Suprapubic skin (tissue), 4 donors: ENCODE measurements at regions not wholly inside any gene's neighbourhood (a gene's known extent, or its start where the extent isn't known, plus 50 kb on each side); places are given as distances from the start of the nearest gene placed in this dataset.

Experiments used
- DNase-seq, 2 donors: peaks; one replicate each; pipeline ENCODE4 v3.0.0-alpha.2; 2019; ENCODE audit warnings: low spot score in 2 of 2
- H3K27ac ChIP-seq: fragments of 200-600 bp; sonication (generic); one replicate; pipeline ENCODE4 v1.5.1; 2019
- H3K27me3 ChIP-seq: fragments of 200-600 bp; sonication (generic); one replicate; pipeline ENCODE4 v1.5.1; 2019
- H3K36me3 ChIP-seq: fragments of 200-600 bp; sonication (generic); one replicate; pipeline ENCODE4 v1.5.1; 2019
- H3K4me1 ChIP-seq: fragments of 200-600 bp; sonication (generic); one replicate; pipeline ENCODE4 v1.5.1; 2019
- H3K4me3 ChIP-seq: fragments of 200-600 bp; sonication (generic); one replicate; pipeline ENCODE4 v1.5.1; 2019; ENCODE audit warnings: mild to moderate bottlenecking
- H3K9me3 ChIP-seq: fragments of 200-600 bp; sonication (generic); one replicate; pipeline ENCODE4 v1.5.1; 2019
- EP300 ChIP-seq: sonication (generic); formaldehyde crosslinking; IDR thresholded peaks from one replicate; pipeline ENCODE4 v1.6.1; 2017; ENCODE audit warnings: antibody characterized with exemption
- POLR2A ChIP-seq, 2 donors: fragments of 450-650 bp; IDR thresholded peaks; one replicate each; pipeline ENCODE4 v1.6.1; 2017; ENCODE audit warnings: antibody characterized with exemption in 2 of 2, mild to moderate bottlenecking in 2 of 2, moderate library complexity in 2 of 2
- POLR2AphosphoS5 ChIP-seq, 3 donors: sonication (generic); formaldehyde crosslinking; IDR thresholded peaks; one replicate each; pipeline ENCODE4 v1.6.1; 2017; ENCODE audit warnings: antibody characterized with exemption in 3 of 3
- WGBS: methylation state at CpG from one replicate; pipeline ENCODE4 v1.1.5; 2018; 5-methylcytosine and 5-hydroxymethylcytosine counted together
- TF ChIP-seq, protein P1 (sequence below), 2 donors: fragments of 200-600 bp in 1 of 2; fragments of 450-650 bp in 1 of 2; sonication (generic) in 1 of 2; IDR thresholded peaks; one replicate each; pipeline ENCODE4 v1.5.1; 2016 to 2019; ENCODE audit warnings: antibody characterized with exemption in 2 of 2, mild to moderate bottlenecking in 1 of 2, moderate library complexity in 1 of 2

DNA sequence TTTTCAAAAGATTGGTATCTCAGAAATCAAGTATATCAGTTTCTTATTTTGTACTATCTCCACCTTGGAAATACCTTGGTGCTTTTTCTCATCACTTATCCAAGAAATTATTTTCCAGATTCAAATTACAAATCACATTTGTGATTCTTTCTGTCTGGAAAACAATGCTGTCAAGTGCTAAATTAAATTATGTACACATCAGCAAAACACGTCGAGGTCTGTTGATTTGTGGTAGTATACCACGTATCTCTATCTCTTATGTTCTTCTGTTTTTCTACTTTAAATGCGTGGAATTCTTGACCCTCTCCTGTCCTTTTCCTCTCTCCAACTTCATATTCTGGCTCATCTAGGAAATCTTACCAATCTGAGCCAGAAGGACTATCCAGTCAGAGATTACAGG is 214.5 kb downstream of the PTN start:
- no peak overlapping the region for H3K27ac ChIP-seq
- H3K4me1 ChIP-seq: no peaks in the 10 kb centered on the region
- peaks cover 5% of the 10 kb centered on the region for H3K9me3 ChIP-seq
- 71% methylated on average over 4 of the region's 4 CpGs for WGBS
- no peak for DNase-seq
- no peak for TF ChIP-seq POLR2A (IDR thresholded peaks at IDR 0.05)
- TF ChIP-seq, protein P1, sequence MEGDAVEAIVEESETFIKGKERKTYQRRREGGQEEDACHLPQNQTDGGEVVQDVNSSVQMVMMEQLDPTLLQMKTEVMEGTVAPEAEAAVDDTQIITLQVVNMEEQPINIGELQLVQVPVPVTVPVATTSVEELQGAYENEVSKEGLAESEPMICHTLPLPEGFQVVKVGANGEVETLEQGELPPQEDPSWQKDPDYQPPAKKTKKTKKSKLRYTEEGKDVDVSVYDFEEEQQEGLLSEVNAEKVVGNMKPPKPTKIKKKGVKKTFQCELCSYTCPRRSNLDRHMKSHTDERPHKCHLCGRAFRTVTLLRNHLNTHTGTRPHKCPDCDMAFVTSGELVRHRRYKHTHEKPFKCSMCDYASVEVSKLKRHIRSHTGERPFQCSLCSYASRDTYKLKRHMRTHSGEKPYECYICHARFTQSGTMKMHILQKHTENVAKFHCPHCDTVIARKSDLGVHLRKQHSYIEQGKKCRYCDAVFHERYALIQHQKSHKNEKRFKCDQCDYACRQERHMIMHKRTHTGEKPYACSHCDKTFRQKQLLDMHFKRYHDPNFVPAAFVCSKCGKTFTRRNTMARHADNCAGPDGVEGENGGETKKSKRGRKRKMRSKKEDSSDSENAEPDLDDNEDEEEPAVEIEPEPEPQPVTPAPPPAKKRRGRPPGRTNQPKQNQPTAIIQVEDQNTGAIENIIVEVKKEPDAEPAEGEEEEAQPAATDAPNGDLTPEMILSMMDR (IDR thresholded peaks at IDR 0.05): no peak
- no peak for TF ChIP-seq POLR2AphosphoS5 (IDR thresholded peaks at IDR 0.05)
- TF ChIP-seq EP300: no peak
- no peak overlapping the region for H3K4me3 ChIP-seq
- H3K27me3 ChIP-seq: no peaks in the 10 kb centered on the region
- H3K36me3 ChIP-seq: no peaks in the 10 kb centered on the region

DNA sequence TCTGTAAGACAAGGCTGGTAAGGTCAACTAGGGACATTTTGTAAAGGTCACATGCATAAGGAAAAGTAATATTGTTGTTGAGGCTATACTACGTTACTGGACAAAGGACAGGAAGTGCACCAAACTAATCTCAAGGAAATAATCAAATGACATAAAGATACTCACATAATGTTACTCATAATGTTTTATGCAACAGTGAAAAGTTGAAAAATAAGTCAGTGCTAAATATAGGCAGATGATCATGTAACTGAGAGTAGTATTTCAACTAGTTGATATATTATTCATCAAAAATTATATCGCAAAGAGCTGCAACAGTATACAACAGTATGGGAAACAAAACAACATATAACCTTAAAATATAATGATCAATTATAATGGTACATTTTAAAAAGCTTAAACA is 215.7 kb downstream of the PTN start:
- Histone ChIP-seq H3K27me3 (no peaks in the 10 kb centered on the region), H3K27ac (no peak overlapping the region), H3K36me3 (no peaks in the 10 kb centered on the region), H3K4me1 (no peaks in the 10 kb centered on the region), H3K9me3 (peaks cover 5% of the 10 kb centered on the region), H3K4me3 (no peak overlapping the region)
- TF ChIP-seq EP300: no peak
- no peak for TF ChIP-seq POLR2AphosphoS5 (IDR thresholded peaks at IDR 0.05)
- TF ChIP-seq, protein P1 (IDR thresholded peaks at IDR 0.05): no peak
- TF ChIP-seq POLR2A (IDR thresholded peaks at IDR 0.05): no peak
- DNase-seq: no peak
- whole genome bisulfite sequencing: 68% methylated on average over 2 of the region's 2 CpGs

DNA sequence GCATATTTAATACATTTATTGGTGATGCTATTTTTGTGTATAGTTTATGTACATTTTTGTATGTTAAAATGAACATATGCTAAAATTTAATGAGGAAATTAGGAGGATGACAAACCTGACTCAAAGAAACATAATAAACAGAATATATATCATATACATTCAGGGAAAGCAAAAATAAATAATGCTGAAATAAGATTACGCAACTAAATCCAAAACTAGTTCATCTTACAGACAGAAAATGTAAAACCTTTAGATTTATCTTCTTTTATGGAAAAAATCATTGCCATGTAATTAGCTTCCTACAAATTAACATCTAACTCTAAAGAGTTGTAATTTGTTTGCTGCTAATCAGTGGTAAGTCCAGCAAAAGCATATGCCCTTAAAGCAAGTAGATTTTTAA is 216.5 kb downstream of the PTN start:
- H3K27ac ChIP-seq: no peak overlapping the region
- H3K36me3 ChIP-seq: no peaks in the 10 kb centered on the region
- TF ChIP-seq, protein P1 (IDR thresholded peaks at IDR 0.05): no peak
- TF ChIP-seq POLR2AphosphoS5 (IDR thresholded peaks at IDR 0.05) (no peak), POLR2A (IDR thresholded peaks at IDR 0.05) (no peak), EP300 (no peak)
- 98% methylated on average over 1 of the region's 1 CpG for WGBS
- H3K4me3 ChIP-seq: no peak overlapping the region
- no peaks in the 10 kb centered on the region for H3K27me3 ChIP-seq
- H3K9me3 ChIP-seq: peaks cover 5% of the 10 kb centered on the region
- H3K4me1 ChIP-seq: no peaks in the 10 kb centered on the region
- DNase-seq: no peak

DNA sequence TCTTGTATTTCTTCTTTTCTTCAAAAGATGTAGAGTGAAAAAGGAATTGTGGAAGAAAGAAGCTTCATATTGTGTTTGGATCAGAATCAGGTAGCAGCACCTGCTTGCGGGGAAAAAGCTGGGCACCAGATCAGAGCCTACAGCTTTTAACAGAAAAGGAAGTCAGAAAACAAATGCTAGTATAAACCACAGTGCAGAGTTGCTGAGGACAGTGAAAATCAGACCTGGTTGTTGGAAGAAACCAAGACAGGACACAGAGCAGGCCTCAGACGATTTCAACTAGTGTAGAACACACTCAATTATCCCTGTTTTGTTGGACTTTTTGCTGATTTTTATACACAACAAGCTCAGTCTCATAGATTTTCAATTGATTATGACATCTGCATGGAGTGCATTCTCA is 221.4 kb downstream of the PTN start:
- no peak for DNase-seq
- TF ChIP-seq EP300: no peak
- TF ChIP-seq POLR2AphosphoS5 (IDR thresholded peaks at IDR 0.05): no peak
- TF ChIP-seq, protein P1 (IDR thresholded peaks at IDR 0.05): no peak
- no peak for TF ChIP-seq POLR2A (IDR thresholded peaks at IDR 0.05)
- Histone ChIP-seq H3K9me3 (no peaks in the 10 kb centered on the region), H3K4me3 (no peak overlapping the region), H3K27ac (no peak overlapping the region), H3K4me1 (no peaks in the 10 kb centered on the region), H3K27me3 (no peaks in the 10 kb centered on the region), H3K36me3 (no peaks in the 10 kb centered on the region)
- WGBS: 76% methylated on average over 2 of the region's 2 CpGs

DNA sequence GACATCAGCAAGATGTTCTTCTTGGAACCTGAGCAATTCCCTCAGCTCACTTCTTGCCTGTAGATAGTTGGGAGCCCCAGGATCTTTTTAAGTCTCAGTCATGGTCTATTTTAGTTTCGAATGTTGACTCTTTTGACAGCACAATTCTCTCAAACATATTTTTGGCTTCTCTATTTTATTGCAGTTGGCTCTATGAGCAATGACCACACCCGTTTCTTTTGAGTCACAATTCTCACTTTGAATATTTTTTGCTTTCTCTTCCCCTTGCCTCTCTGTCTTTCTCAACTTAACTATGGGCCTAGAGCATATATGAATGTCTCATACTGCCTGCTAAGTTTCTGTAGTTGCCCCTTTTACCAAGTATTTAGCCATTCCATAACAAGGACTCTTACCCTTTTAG is 222.8 kb downstream of the PTN start:
- no peak for TF ChIP-seq POLR2AphosphoS5 (IDR thresholded peaks at IDR 0.05)
- TF ChIP-seq POLR2A (IDR thresholded peaks at IDR 0.05): no peak
- TF ChIP-seq EP300: no peak
- TF ChIP-seq, protein P1 (IDR thresholded peaks at IDR 0.05): no peak
- WGBS: 29% methylated on average over 2 of the region's 2 CpGs
- DNase-seq: no peak
- Histone ChIP-seq H3K4me1 (no peaks in the 10 kb centered on the region), H3K27ac (no peak overlapping the region), H3K4me3 (no peak overlapping the region), H3K9me3 (no peaks in the 10 kb centered on the region), H3K27me3 (no peaks in the 10 kb centered on the region), H3K36me3 (no peaks in the 10 kb centered on the region)
